Left hindlimb (tissue), 1 donor: ENCODE measurements at regions not wholly inside any gene's neighbourhood (a gene's known extent, or its start where the extent isn't known, plus 50 kb on each side); places are given as distances from the start of the nearest gene placed in this dataset.

Source experiments
- DNase-seq: peaks from one replicate; pipeline ENCODE4 v3.0.0-alpha.2; 2018

GRCh38 chr18:28652654-28653053, 475.7 kb upstream of the CDH2 start:
- DNase-seq, result no peak

DNA sequence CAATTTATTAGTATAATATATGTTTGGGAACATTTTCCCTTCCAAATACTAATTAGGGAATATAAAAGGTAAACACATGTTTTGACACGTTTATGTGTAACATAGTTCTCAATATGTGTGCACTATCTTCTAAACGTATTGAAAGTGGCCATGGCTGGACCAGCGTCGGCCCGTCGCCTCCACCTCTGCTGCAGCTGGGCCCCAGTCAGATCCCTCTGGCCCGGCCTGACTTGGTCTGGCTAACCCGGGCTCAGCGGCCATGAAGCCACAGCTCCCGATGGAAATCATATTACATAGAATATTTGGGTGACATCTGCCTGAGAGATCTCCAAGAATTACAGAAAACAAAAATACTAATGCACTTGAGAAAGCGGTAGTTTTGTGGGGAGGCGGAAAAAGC, 474.4 kb upstream of the CDH2 start:
- no peak for DNase-seq

DNA sequence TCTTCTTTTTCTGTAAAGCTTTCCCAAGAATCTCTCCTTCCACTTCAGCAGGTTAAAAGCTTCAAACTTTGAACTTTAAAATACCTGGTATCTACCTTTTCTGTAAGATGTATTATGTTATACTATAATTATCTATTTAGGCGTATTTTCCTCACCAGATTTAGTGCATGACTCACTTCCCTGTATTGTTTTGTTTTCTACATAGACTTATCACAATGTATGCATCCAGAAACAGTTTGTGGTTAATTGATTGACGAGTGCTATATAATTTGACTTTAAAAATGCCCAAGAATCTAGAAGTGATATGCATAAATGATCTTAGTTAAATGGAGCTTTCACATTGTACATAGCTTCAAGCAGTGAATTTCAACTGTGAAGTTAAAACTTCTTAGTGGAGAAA, 473.9 kb upstream of the CDH2 start:
- DNase-seq, result no peak

DNA sequence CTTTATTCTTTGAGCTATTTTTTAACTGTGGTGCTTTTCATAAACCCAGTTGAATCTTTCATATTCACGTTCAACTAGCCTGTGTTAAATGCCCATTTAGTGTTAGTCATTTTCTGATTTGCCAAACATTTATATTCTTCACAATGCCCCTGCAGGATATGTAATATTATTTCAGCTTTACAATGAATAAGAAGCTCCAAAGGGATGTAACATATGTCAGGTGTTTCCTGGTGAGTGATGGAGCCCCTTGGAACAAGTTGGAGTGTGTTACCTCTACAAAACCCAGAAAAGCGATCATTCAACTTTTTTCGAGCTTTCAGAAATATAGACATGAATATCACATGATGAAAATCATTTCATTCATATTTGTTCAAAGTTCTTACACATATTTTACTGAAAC, 471.0 kb upstream of the CDH2 start:
- no peak for DNase-seq

GRCh38 chr18:28637897-28638296, 461.0 kb upstream of the CDH2 start:
- no peak for DNase-seq

DNA sequence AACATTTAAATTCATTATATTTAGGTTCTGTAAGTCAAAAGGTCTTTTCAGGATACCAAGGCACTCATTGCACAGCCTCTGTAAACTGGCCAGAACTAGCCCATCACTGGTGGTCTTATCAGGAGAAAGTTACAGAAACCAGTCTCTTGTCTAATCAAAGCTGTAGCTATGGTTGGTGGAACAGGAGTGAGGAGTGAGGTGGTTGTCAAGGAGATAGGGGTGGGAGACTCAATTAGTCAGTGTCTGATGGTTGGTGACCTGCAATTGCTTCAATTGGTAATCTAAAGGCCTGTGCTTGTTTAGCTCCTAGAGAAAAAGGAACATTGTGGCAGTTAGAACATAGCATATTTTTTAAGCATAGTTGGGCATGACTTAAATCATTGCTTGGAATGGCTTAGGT, 458.6 kb upstream of the CDH2 start:
- no peak for DNase-seq

DNA sequence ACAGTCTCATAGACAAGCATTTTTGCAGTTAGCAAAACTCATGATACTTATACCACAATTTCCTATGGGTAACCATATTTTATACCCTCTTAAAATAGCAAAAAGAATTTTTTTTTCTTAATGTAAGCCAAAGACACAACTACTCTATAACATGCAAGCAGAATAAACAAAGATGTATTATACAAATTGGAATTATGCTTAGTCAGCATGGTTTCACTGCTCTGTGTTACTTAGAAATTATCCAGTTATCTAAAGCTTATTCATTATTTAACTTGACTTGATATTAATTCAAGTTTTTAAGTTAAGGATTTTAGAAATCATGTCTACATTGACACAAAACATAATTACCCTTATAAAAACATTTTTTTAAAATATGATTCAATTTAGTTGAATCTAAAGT, 449.8 kb upstream of the CDH2 start:
- DNase-seq, result no peak

DNA sequence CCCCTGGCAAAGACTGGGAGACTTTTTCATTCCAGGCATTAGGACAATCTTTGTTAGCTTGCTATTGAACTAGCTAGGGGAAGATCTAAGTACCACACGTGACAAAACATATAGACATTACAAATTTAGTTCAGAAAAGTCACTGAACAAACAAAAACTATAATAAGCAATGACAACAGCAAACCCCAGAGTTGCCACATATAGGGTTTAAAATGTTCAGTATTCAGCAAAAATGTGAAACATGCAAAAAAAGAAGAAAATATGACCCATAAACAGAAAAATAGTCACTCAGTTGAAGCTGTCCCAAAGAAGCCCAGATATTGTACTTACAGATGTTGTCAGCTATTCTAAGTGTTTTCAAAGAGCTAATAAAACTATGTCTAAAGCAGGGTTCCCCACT, 431.1 kb upstream of the CDH2 start:
- no peak for DNase-seq

- DNase-seq, result no peak
These were observed 429.8 kb upstream of the CDH2 start for GRCh38 chr18:28606686-28607085.

DNA sequence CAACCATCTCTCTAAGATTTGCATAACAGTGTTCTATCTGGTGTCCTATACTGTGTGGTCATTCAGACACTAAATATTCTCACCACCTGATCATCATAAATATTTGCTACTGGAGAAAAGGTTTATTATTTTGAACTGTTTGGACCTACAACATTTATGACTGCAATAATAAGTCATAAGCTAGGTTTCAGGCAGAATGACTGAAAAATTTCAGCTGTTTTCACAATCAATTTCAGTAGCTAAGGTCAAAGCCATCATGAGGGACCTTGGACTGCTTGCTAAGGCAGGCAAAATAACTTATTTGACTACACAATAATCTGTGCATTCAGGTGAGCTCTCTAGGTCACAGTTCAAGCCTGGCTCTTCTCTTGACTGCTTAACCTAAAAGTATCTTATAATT, 425.5 kb upstream of the CDH2 start:
- no peak for DNase-seq

GRCh38 chr18:28594034-28594433, 417.1 kb upstream of the CDH2 start:
- DNase-seq, result no peak

- DNase-seq, result no peak
These were observed 412.1 kb upstream of the CDH2 start for GRCh38 chr18:28588884-28589549.

DNA sequence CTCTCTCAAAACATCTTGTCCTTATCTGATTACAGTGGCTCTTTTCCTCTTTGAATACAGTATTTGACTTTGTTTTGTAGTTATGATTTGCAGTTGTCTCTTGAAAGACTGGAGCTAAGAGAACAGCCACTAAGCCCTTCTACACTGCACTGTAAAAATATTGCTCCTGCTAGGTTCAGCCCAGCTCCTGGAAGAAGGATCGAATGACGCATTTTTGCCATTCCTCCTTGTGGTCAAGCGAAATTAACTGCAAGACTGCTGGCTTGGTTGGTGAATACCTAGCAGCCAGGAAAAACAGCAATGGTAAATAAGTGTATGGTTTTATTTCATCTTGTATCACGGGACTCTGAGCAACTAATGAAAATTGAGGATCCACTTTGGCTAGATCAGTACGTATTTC, 407.8 kb upstream of the CDH2 start:
- peak; percentile 30 for DNase-seq

GRCh38 chr18:28582724-28583123, 405.8 kb upstream of the CDH2 start:
- no peak for DNase-seq

DNA sequence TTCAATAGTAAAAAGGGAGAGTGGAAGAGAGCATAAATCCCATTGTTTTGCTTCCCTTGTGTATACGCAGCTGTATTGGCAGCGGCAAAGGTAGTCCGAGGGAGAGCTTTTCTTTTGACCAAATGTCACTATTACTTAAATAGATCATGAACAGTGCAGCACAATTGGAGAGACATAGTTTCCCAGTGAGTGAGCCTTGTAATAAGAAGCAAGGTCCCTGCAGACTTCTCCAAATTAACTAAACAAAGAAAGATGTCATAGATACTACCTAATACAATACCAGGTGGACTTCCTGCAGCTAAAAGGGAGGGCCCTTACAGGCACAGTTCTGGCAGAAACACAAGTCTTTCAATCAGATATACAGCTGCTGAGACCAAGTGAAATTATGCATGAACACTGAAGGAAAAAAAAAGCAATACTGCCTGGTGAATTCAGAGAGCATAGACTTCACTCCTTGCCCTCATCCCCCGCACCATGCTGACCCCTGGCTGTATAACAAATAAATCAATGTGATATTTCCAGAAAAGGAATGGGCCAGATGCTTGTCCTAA, 404.7 kb upstream of the CDH2 start:
- DNase-seq, result no peak

GRCh38 chr18:28576941-28577340, 400.0 kb upstream of the CDH2 start:
- DNase-seq, result no peak

DNA sequence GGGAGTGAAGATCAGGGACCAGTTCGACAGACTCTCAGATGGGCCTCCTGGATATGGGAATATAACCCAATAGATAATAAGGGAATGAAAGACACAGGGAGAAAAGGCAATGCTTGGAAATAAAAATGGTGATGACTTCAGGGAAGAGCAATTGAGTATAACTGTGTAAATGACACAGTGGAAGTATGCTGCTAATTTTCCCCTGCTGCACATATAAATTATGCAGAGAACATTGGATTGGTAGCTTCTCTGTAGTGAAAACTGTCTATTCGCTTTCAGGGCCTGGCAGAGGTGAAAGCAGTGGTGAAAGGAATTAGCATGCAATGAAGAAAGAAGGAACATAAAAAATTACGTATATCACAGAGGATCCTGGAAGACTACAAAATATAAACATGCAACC, 398.2 kb upstream of the CDH2 start:
- no peak for DNase-seq

- no peak for DNase-seq
These were observed 397.2 kb upstream of the CDH2 start for GRCh38 chr18:28574175-28574574.

DNA sequence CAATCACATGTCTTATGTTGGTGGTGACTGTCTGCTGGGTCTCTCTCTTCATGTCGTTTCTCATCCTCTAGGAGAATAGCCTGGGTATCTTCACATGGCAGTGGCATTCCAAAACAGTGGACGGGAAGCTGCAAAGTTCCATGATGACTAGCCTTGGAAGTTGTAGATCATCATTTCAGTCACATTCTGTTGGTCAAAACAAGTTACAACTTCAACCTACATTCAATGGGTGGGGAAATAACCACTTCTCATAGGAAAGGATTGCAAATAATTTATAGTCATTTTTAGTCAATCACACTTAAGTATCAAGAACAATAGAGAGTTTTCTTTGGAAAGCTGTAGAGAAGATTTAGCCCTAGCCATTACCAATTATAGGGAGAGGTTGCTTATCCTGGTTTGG, 395.0 kb upstream of the CDH2 start:
- no peak for DNase-seq

- DNase-seq, result no peak
These were observed 383.4 kb upstream of the CDH2 start for GRCh38 chr18:28560331-28560730.

- no peak for DNase-seq
These were observed 382.6 kb upstream of the CDH2 start for GRCh38 chr18:28559511-28559910.

DNA sequence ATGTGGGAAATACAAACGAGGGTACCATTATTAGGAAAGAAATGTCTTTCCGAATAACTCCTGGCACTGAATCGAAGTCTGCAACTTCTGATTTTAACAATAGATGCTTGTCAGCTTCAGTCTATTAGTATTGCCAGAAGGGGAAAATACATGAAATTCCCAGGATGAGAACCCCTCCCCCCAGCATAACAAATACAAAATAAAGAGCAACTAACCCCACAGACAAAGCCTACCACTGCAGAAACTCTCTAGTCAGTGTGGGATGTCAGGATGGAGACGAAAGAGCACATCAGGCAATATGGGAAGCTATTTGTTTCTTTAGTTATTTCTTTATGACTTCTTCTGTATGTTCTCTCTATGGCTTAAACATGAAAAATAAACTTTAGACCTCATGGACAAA, 365.0 kb upstream of the CDH2 start:
- DNase-seq, result no peak

- no peak for DNase-seq
These were observed 364.5 kb upstream of the CDH2 start for GRCh38 chr18:28541276-28541930.

DNA sequence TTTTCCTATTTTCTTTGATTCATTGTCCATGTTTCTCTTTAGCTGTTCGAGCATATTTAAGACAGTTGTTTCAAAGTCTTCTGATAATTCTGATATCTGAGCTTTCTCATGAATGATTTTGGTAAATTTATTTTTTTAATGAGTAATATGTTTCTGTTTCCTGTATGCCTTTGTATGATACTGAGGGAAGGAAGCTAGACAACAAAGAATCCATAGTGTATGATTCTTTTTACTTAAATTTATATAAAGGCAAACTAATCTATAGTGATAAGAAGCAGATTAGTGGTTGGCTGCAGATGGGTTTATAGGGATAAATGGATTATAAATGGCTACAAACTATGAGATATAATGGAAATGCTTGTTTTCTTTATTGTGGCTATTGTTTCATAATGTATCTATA, 352.7 kb upstream of the CDH2 start:
- no peak for DNase-seq

DNA sequence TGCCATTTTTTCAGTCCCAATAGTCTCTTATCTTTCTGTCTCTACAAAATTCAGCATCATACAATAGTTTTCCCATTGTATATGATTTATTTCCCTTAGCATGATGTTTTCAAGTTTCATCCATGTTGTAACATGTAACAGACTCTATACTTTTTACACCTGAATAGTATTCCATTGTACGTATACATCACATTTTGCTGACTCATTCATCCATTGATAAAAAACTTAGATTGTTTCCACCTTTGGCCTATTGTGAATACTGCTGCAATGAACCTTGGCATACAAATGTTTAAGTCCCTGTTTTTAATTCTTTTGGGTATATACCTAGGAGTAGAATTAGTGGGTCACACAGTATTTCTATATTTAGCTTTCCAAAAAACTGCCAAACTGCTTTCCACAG, 349.3 kb upstream of the CDH2 start:
- DNase-seq, result no peak
